ENCODE measurements at regions not wholly inside any gene's neighbourhood (a gene's known extent, or its start where the extent isn't known, plus 50 kb on each side); places are given as distances from the start of the nearest gene placed in this dataset.

GRCh38 chr3:164521139-164521538 is 557.2 kb downstream of the SI start:
- no peaks in the 10 kb centered on the region for H3K4me1 Mint-ChIP-seq
- H3K27ac Mint-ChIP-seq = no peak overlapping the region
- H3K4me2 ChIP-seq (replicated peaks; ENCODE audit: low read depth, low read length, poor library complexity, severe bottlenecking) = no peak overlapping the region
- no peak overlapping the region for H3K4me3 Mint-ChIP-seq
- DNase-seq (no peak), ATAC-seq (ENCODE audit: low read depth) (no peak)
- no peaks in the 10 kb centered on the region for H3K27me3 Mint-ChIP-seq
- H3K36me3 ChIP-seq (replicated peaks in 1 of 2; ENCODE audit: control extremely low read depth in 1 of 2, control insufficient read depth in 1 of 2, extremely low read depth in 1 of 2, insufficient read depth in 2 of 2, low read length in 1 of 2) = no peaks in the 10 kb centered on the region
- no peaks in the 10 kb centered on the region for H3K27me3 ChIP-seq (replicated peaks in 1 of 4; ENCODE audit: control extremely low read depth in 1 of 4, control insufficient read depth in 3 of 4, insufficient read depth in 4 of 4, low read length in 3 of 4)
- no peak overlapping the region for H3K27ac ChIP-seq (ENCODE audit: low read length in 2 of 2)
- ChIA-PET CTCF (no interaction called here), POLR2A (no interaction called here)
- H3K4me1 ChIP-seq (ENCODE audit: control insufficient read depth in 2 of 2, insufficient read depth in 2 of 2, low read length in 2 of 2) = no peaks in the 10 kb centered on the region
- peaks cover 7% of the 10 kb centered on the region for H3K9me3 Mint-ChIP-seq (ENCODE audit: insufficient read depth)
- no peak overlapping the region for H3K4me3 ChIP-seq (ENCODE audit: control extremely low read depth in 1 of 5, extremely low read depth in 1 of 5, insufficient read depth in 1 of 5, low read depth in 2 of 5, low read length in 4 of 5)
- peaks cover 0 to 33% (median 0%) of the 10 kb centered on the region in 3 donors for H3K9me3 ChIP-seq (ENCODE audit: control extremely low read depth in 1 of 3, control insufficient read depth in 2 of 3, insufficient read depth in 1 of 3, low read length in 2 of 3)
- TF ChIP-seq CTCF (IDR thresholded peaks at IDR 0.05) = no peak
- TF ChIP-seq EZH2 (IDR thresholded peaks at IDR 0.05; ENCODE audit: borderline replicate concordance, insufficient read depth, low read depth, low read length, poor library complexity, severe bottlenecking) = no peak
- 81% methylated on average over 4 of the region's 4 CpGs for WGBS (ENCODE audit: insufficient coverage)
- H4K20me1 ChIP-seq (ENCODE audit: control insufficient read depth, insufficient read depth, low read length, poor library complexity, severe bottlenecking) = no peaks in the 10 kb centered on the region
- no peaks in the 10 kb centered on the region for H3K79me2 ChIP-seq (ENCODE audit: control insufficient read depth, insufficient read depth, low read length)
- no peak overlapping the region for H3K9ac ChIP-seq (ENCODE audit: low read length)
- intact Hi-C loops (cut with micrococcal nuclease) = no loop called here
- no peak overlapping the region for H2AFZ ChIP-seq (ENCODE audit: insufficient read depth, low read depth, low read length, poor library complexity, severe bottlenecking)

- Mint-ChIP-seq H3K27me3 (no peaks in the 10 kb centered on the region), H3K4me1 (no peaks in the 10 kb centered on the region), H3K4me3 (no peak overlapping the region), H3K9me3 (ENCODE audit: insufficient read depth) (peaks cover 9% of the 10 kb centered on the region), H3K27ac (no peak overlapping the region)
- H3K4me1 ChIP-seq (ENCODE audit: control insufficient read depth in 2 of 2, insufficient read depth in 2 of 2, low read length in 2 of 2) = no peaks in the 10 kb centered on the region
- WGBS (ENCODE audit: insufficient coverage) = 61% methylated on average over 5 of the region's 5 CpGs
- H4K20me1 ChIP-seq (ENCODE audit: control insufficient read depth, insufficient read depth, low read length, poor library complexity, severe bottlenecking) = no peaks in the 10 kb centered on the region
- no peaks in the 10 kb centered on the region for H3K27me3 ChIP-seq (replicated peaks in 1 of 4; ENCODE audit: control extremely low read depth in 1 of 4, control insufficient read depth in 3 of 4, insufficient read depth in 4 of 4, low read length in 3 of 4)
- H3K4me2 ChIP-seq (replicated peaks; ENCODE audit: low read depth, low read length, poor library complexity, severe bottlenecking) = no peak overlapping the region
- H3K9me3 ChIP-seq (ENCODE audit: control extremely low read depth in 1 of 3, control insufficient read depth in 2 of 3, insufficient read depth in 1 of 3, low read length in 2 of 3) = peaks cover 0 to 24% (median 0%) of the 10 kb centered on the region in 3 donors
- no peak overlapping the region for H3K4me3 ChIP-seq (ENCODE audit: control extremely low read depth in 1 of 5, extremely low read depth in 1 of 5, insufficient read depth in 1 of 5, low read depth in 2 of 5, low read length in 4 of 5)
- H2AFZ ChIP-seq (ENCODE audit: insufficient read depth, low read depth, low read length, poor library complexity, severe bottlenecking) = no peak overlapping the region
- no peaks in the 10 kb centered on the region for H3K79me2 ChIP-seq (ENCODE audit: control insufficient read depth, insufficient read depth, low read length)
- no peak for TF ChIP-seq CTCF (IDR thresholded peaks at IDR 0.05)
- TF ChIP-seq EZH2 (IDR thresholded peaks at IDR 0.05; ENCODE audit: borderline replicate concordance, insufficient read depth, low read depth, low read length, poor library complexity, severe bottlenecking) = no peak
- no peak overlapping the region for H3K9ac ChIP-seq (ENCODE audit: low read length)
- POLR2A ChIA-PET = no interaction called here
- no peak for DNase-seq
- ATAC-seq (ENCODE audit: low read depth) = no peak
- intact Hi-C loops (cut with micrococcal nuclease) = no loop called here
- CTCF ChIA-PET = no interaction called here
- H3K27ac ChIP-seq (ENCODE audit: low read length in 2 of 2) = no peak overlapping the region
- no peaks in the 10 kb centered on the region for H3K36me3 ChIP-seq (replicated peaks in 1 of 2; ENCODE audit: control extremely low read depth in 1 of 2, control insufficient read depth in 1 of 2, extremely low read depth in 1 of 2, insufficient read depth in 2 of 2, low read length in 1 of 2)
These were observed 563.0 kb downstream of the SI start for GRCh38 chr3:164515256-164515655.

All from B cell (primary cell).